ENCODE measurements at regions not wholly inside any gene's neighbourhood (a gene's known extent, or its start where the extent isn't known, plus 50 kb on each side); places are given as distances from the start of the nearest gene placed in this dataset.

GRCh38 chr18:64546451-64546850, 397.6 kb upstream of the LINC00305 start:
- Histone ChIP-seq H3K36me3 (no peaks in the 10 kb centered on the region), H3K4me1 (no peaks in the 10 kb centered on the region), H3K4me3 (no peak overlapping the region), H3K27me3 (no peaks in the 10 kb centered on the region), H3K9me3 (no peaks in the 10 kb centered on the region), H3K27ac (no peak overlapping the region)
- intact Hi-C loops (cut with DNase I) = no loop called here
- DNase-seq (ENCODE audit: extremely low spot score in 2 of 2) = no peak
- TF ChIP-seq POLR2AphosphoS5 (IDR thresholded peaks at IDR 0.05; ENCODE audit: insufficient read depth in 1 of 2, low read depth in 1 of 2) (no peak), POLR2A (IDR thresholded peaks at IDR 0.05) (no peak)
- TF ChIP-seq, protein P1, sequence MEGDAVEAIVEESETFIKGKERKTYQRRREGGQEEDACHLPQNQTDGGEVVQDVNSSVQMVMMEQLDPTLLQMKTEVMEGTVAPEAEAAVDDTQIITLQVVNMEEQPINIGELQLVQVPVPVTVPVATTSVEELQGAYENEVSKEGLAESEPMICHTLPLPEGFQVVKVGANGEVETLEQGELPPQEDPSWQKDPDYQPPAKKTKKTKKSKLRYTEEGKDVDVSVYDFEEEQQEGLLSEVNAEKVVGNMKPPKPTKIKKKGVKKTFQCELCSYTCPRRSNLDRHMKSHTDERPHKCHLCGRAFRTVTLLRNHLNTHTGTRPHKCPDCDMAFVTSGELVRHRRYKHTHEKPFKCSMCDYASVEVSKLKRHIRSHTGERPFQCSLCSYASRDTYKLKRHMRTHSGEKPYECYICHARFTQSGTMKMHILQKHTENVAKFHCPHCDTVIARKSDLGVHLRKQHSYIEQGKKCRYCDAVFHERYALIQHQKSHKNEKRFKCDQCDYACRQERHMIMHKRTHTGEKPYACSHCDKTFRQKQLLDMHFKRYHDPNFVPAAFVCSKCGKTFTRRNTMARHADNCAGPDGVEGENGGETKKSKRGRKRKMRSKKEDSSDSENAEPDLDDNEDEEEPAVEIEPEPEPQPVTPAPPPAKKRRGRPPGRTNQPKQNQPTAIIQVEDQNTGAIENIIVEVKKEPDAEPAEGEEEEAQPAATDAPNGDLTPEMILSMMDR (IDR thresholded peaks at IDR 0.05) = no peak

DNA sequence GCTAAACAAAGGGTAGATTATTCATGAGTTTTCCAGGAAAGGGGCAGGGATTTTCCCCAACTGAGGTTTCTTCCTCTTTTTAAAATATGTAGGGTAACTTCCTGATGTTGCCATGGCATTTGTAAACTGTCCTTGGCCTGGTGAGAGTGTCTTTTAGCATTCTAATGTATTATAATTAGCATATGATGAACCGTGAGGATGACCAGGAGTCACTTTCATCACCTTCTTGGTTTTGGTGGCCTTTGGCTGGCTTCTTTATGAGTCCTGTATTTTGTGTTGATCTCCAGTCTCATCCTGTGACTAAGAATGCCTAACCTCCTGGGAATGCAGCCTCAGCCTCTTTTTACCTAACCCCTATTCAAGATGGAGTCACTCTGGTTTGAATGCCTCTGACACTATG, 391.0 kb upstream of the LINC00305 start:
- Histone ChIP-seq H3K4me3 (no peak overlapping the region), H3K36me3 (no peaks in the 10 kb centered on the region)
- intact Hi-C loops (cut with DNase I) = no loop called here

GRCh38 chr18:64528646-64529045, 379.8 kb upstream of the LINC00305 start:
- DNase-seq (ENCODE audit: extremely low spot score in 2 of 2) = no peak
- Histone ChIP-seq H3K27ac (no peak overlapping the region), H3K27me3 (no peaks in the 10 kb centered on the region), H3K36me3 (no peaks in the 10 kb centered on the region), H3K4me3 (no peak overlapping the region), H3K9me3 (no peaks in the 10 kb centered on the region), H3K4me1 (no peaks in the 10 kb centered on the region)
- intact Hi-C loops (cut with DNase I) = no loop called here
- TF ChIP-seq POLR2AphosphoS5 (IDR thresholded peaks at IDR 0.05; ENCODE audit: insufficient read depth in 1 of 2, low read depth in 1 of 2) (no peak), POLR2A (IDR thresholded peaks at IDR 0.05) (no peak)
- TF ChIP-seq, protein P1 (IDR thresholded peaks at IDR 0.05) = no peak

More for the DNA sequence above, 391.0 kb upstream of the LINC00305 start:
- TF ChIP-seq POLR2A (IDR thresholded peaks at IDR 0.05) (no peak), POLR2AphosphoS5 (IDR thresholded peaks at IDR 0.05; ENCODE audit: insufficient read depth in 1 of 2, low read depth in 1 of 2) (no peak)
- TF ChIP-seq, protein P1 (IDR thresholded peaks at IDR 0.05) = no peak
- Histone ChIP-seq H3K9me3 (no peaks in the 10 kb centered on the region), H3K27ac (no peak overlapping the region), H3K27me3 (no peaks in the 10 kb centered on the region), H3K4me1 (no peaks in the 10 kb centered on the region)
- no peak for DNase-seq (ENCODE audit: extremely low spot score in 2 of 2)

DNA sequence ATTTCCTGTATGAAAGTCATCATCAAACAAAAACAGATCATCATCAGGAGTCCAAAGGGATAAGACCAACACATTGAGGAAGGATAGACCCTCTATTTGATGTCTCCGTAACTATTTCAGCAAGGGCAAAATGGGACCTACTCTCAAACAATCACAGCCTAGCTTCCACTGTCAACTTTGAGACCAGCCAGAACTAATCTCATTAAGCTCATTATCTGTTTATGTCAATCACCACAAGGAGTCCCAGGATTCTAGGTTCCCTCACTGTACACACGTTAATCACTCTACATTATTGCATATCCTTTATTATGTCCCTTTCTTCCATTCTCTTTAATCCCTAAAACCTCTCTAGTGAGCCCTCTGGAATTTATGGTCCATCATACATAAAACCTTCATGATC, 370.3 kb upstream of the LINC00305 start:
- Histone ChIP-seq H3K4me3 (no peak overlapping the region), H3K9me3 (no peaks in the 10 kb centered on the region), H3K27me3 (no peaks in the 10 kb centered on the region), H3K4me1 (no peaks in the 10 kb centered on the region), H3K27ac (no peak overlapping the region), H3K36me3 (no peaks in the 10 kb centered on the region)
- intact Hi-C loops (cut with DNase I) = no loop called here
- TF ChIP-seq POLR2A (IDR thresholded peaks at IDR 0.05) (no peak), POLR2AphosphoS5 (IDR thresholded peaks at IDR 0.05; ENCODE audit: insufficient read depth in 1 of 2, low read depth in 1 of 2) (no peak)
- TF ChIP-seq, protein P1 (IDR thresholded peaks at IDR 0.05) = no peak
- DNase-seq (ENCODE audit: extremely low spot score in 2 of 2) = no peak

DNA sequence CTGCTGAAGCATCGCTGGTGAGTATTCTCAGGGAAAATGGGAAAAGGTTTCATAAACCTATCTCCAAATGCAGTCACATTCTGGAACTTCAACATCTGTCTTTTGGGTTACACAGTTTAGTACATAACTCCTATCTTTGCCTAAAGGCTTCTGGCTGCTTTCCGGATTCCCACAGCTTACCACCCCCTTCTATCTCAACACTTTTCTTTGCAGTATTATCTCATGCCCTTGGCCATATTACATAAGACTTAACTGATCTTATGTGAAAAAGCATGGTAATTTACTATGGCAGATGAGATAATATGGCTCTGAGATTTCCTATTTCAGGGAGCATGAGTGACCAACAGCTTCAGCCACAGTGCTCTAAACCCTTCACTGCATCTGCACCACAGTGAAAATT, 369.3 kb upstream of the LINC00305 start:
- no peak for DNase-seq (ENCODE audit: extremely low spot score in 2 of 2)

More for the DNA sequence above, 369.3 kb upstream of the LINC00305 start:
- H3K4me3 ChIP-seq = no peak overlapping the region
- H3K27me3 ChIP-seq = no peaks in the 10 kb centered on the region
- no peaks in the 10 kb centered on the region for H3K36me3 ChIP-seq
- intact Hi-C loops (cut with DNase I) = no loop called here
- no peaks in the 10 kb centered on the region for H3K9me3 ChIP-seq
- H3K27ac ChIP-seq = no peak overlapping the region
- H3K4me1 ChIP-seq = no peaks in the 10 kb centered on the region
- TF ChIP-seq POLR2AphosphoS5 (IDR thresholded peaks at IDR 0.05; ENCODE audit: insufficient read depth in 1 of 2, low read depth in 1 of 2) (no peak), POLR2A (IDR thresholded peaks at IDR 0.05) (no peak)
- TF ChIP-seq, protein P1 (IDR thresholded peaks at IDR 0.05) = no peak
